Karpas-422 (cell line): ENCODE measurements at regions not wholly inside any gene's neighbourhood (a gene's known extent, or its start where the extent isn't known, plus 50 kb on each side); places are given as distances from the start of the nearest gene placed in this dataset.
A peak's percentile ranks its signal among the peaks of the same experiment; 100 is the strongest.

Experiments used
- DNase-seq: peaks from one replicate; pipeline ENCODE4 v3.0.0-alpha.2; 2015
- H2AFZ ChIP-seq: fragments of 200-600 bp; sonication (generic); 2 replicates; pipeline ENCODE4 v1.6.1; 2014; ENCODE audit warnings: antibody characterized with exemption, low read length, mixed read lengths
- H3K27ac ChIP-seq: fragments of 200-600 bp; sonication (generic); 2 replicates; pipeline ENCODE4 v1.5.1; 2014; ENCODE audit warnings: mild to moderate bottlenecking, low read length, moderate library complexity
- H3K27me3 ChIP-seq: fragments of 200-600 bp; sonication (generic); 2 replicates; pipeline ENCODE4 v1.6.1; 2014; ENCODE audit warnings: low read length, mixed read lengths
- H3K36me3 ChIP-seq: fragments of 200-600 bp; sonication (generic); 2 replicates; pipeline ENCODE4 v1.6.1; 2014; ENCODE audit warnings: low read length, mixed read lengths; ENCODE audit not compliant: insufficient read depth
- H3K4me1 ChIP-seq: fragments of 200-600 bp; sonication (generic); 2 replicates; pipeline ENCODE4 v1.6.1; 2014; ENCODE audit warnings: mild to moderate bottlenecking, low read length, mixed read lengths
- H3K4me2 ChIP-seq: fragments of 200-600 bp; sonication (generic); 2 replicates; pipeline ENCODE4 v1.6.1; 2014; ENCODE audit warnings: low read length, low read depth, mild to moderate bottlenecking; ENCODE audit not compliant: poor library complexity, severe bottlenecking
- H3K4me3 ChIP-seq: fragments of 200-600 bp; sonication (generic); 2 replicates; pipeline ENCODE4 v1.5.1; 2014; ENCODE audit warnings: mild to moderate bottlenecking, antibody characterized with exemption, low read length, mixed read lengths
- H3K79me2 ChIP-seq: fragments of 200-600 bp; sonication (generic); 2 replicates; pipeline ENCODE4 v1.6.1; 2014; ENCODE audit warnings: mild to moderate bottlenecking, low read length, mixed read lengths
- H3K9ac ChIP-seq: fragments of 200-600 bp; sonication (generic); 2 replicates; pipeline ENCODE4 v1.6.0; 2014; ENCODE audit warnings: low read length
- H3K9me2 ChIP-seq: fragments of 200-600 bp; sonication (generic), shearing (Covaris generic); replicated peaks from 2 replicates; pipeline ENCODE4 v1.6.0; 2014; ENCODE audit warnings: mild to moderate bottlenecking, low read length, moderate library complexity; ENCODE audit not compliant: insufficient read depth
- H3K9me3 ChIP-seq: fragments of 300-700, 200-600 bp; sonication (generic); 2 replicates; pipeline ENCODE4 v1.6.1; 2014; ENCODE audit warnings: low read length, mixed read lengths
- H4K20me1 ChIP-seq: fragments of 200-600 bp; sonication (generic); 2 replicates; pipeline ENCODE4 v1.6.1; 2014; ENCODE audit warnings: mild to moderate bottlenecking, antibody characterized with exemption, low read length, low read depth; ENCODE audit not compliant: insufficient read depth

- H3K27ac ChIP-seq, result no peak overlapping the region
- no peak overlapping the region for H3K4me3 ChIP-seq
- no peak overlapping the region for H3K9ac ChIP-seq
- H3K9me2 ChIP-seq, result no peaks in the 10 kb centered on the region
- H3K4me2 ChIP-seq, result no peak overlapping the region
- no peaks in the 10 kb centered on the region for H3K9me3 ChIP-seq
- no peaks in the 10 kb centered on the region for H4K20me1 ChIP-seq
- DNase-seq, result no peak
- H3K4me1 ChIP-seq, result no peaks in the 10 kb centered on the region
- no peaks in the 10 kb centered on the region for H3K27me3 ChIP-seq
- H3K36me3 ChIP-seq, result no peaks in the 10 kb centered on the region
- H2AFZ ChIP-seq, result no peak overlapping the region
- H3K79me2 ChIP-seq, result no peaks in the 10 kb centered on the region
Measured at GRCh38 chr15:52912172-52912571, 122.0 kb upstream of the ONECUT1 start.

GRCh38 chr15:52893338-52893737, 103.2 kb upstream of the ONECUT1 start:
- H3K9ac ChIP-seq, result no peak overlapping the region
- no peaks in the 10 kb centered on the region for H4K20me1 ChIP-seq
- H2AFZ ChIP-seq, result no peak overlapping the region
- no peak overlapping the region for H3K4me3 ChIP-seq
- no peak overlapping the region for H3K27ac ChIP-seq
- peak; percentile 14 for DNase-seq
- no peaks in the 10 kb centered on the region for H3K27me3 ChIP-seq
- H3K79me2 ChIP-seq, result no peaks in the 10 kb centered on the region
- H3K4me1 ChIP-seq, result no peaks in the 10 kb centered on the region
- no peaks in the 10 kb centered on the region for H3K9me2 ChIP-seq
- no peaks in the 10 kb centered on the region for H3K36me3 ChIP-seq
- H3K9me3 ChIP-seq, result no peaks in the 10 kb centered on the region
- no peak overlapping the region for H3K4me2 ChIP-seq

GRCh38 chr15:52879904-52880303, 89.8 kb upstream of the ONECUT1 start:
- H3K9me2 ChIP-seq, result no peaks in the 10 kb centered on the region
- H3K4me3 ChIP-seq, result no peak overlapping the region
- no peaks in the 10 kb centered on the region for H3K36me3 ChIP-seq
- no peaks in the 10 kb centered on the region for H3K4me1 ChIP-seq
- no peaks in the 10 kb centered on the region for H3K9me3 ChIP-seq
- H3K9ac ChIP-seq, result no peak overlapping the region
- H3K27ac ChIP-seq, result no peak overlapping the region
- H3K4me2 ChIP-seq, result no peak overlapping the region
- H3K79me2 ChIP-seq, result no peaks in the 10 kb centered on the region
- no peak for DNase-seq
- no peaks in the 10 kb centered on the region for H3K27me3 ChIP-seq
- H2AFZ ChIP-seq, result no peak overlapping the region
- no peaks in the 10 kb centered on the region for H4K20me1 ChIP-seq

GRCh38 chr15:52879145-52879544, 89.0 kb upstream of the ONECUT1 start:
- no peak overlapping the region for H3K4me2 ChIP-seq
- H3K9ac ChIP-seq, result no peak overlapping the region
- H3K9me2 ChIP-seq, result no peaks in the 10 kb centered on the region
- H3K79me2 ChIP-seq, result no peaks in the 10 kb centered on the region
- H3K27ac ChIP-seq, result no peak overlapping the region
- H3K27me3 ChIP-seq, result no peaks in the 10 kb centered on the region
- H4K20me1 ChIP-seq, result no peaks in the 10 kb centered on the region
- no peak overlapping the region for H2AFZ ChIP-seq
- H3K36me3 ChIP-seq, result no peaks in the 10 kb centered on the region
- H3K9me3 ChIP-seq, result no peaks in the 10 kb centered on the region
- no peak overlapping the region for H3K4me3 ChIP-seq
- DNase-seq, result no peak
- no peaks in the 10 kb centered on the region for H3K4me1 ChIP-seq

- no peaks in the 10 kb centered on the region for H4K20me1 ChIP-seq
- H3K9me3 ChIP-seq, result no peaks in the 10 kb centered on the region
- H3K4me3 ChIP-seq, result no peak overlapping the region
- no peak for DNase-seq
- no peak overlapping the region for H2AFZ ChIP-seq
- H3K9me2 ChIP-seq, result no peaks in the 10 kb centered on the region
- no peak overlapping the region for H3K9ac ChIP-seq
- no peaks in the 10 kb centered on the region for H3K27me3 ChIP-seq
- H3K36me3 ChIP-seq, result no peaks in the 10 kb centered on the region
- H3K4me1 ChIP-seq, result no peaks in the 10 kb centered on the region
- no peak overlapping the region for H3K27ac ChIP-seq
- H3K79me2 ChIP-seq, result no peaks in the 10 kb centered on the region
- no peak overlapping the region for H3K4me2 ChIP-seq
Measured at GRCh38 chr15:52876991-52877663, 87.0 kb upstream of the ONECUT1 start.

GRCh38 chr15:52872036-52872818, 82.1 kb upstream of the ONECUT1 start:
- Histone ChIP-seq H3K27me3 (no peaks in the 10 kb centered on the region), H3K79me2 (no peaks in the 10 kb centered on the region), H3K36me3 (no peaks in the 10 kb centered on the region), H3K9ac (no peak overlapping the region), H3K4me3 (no peak overlapping the region), H3K9me3 (no peaks in the 10 kb centered on the region), H3K4me2 (no peak overlapping the region), H4K20me1 (no peaks in the 10 kb centered on the region), H2AFZ (no peak overlapping the region), H3K27ac (no peak overlapping the region), H3K4me1 (no peaks in the 10 kb centered on the region), H3K9me2 (no peaks in the 10 kb centered on the region)
- no peak for DNase-seq

GRCh38 chr15:52870015-52870414, 79.9 kb upstream of the ONECUT1 start:
- Histone ChIP-seq H3K27me3 (no peaks in the 10 kb centered on the region), H3K9me3 (no peaks in the 10 kb centered on the region), H3K4me2 (no peak overlapping the region), H3K27ac (no peak overlapping the region), H3K4me1 (no peaks in the 10 kb centered on the region), H3K9ac (no peak overlapping the region), H3K9me2 (no peaks in the 10 kb centered on the region), H4K20me1 (no peaks in the 10 kb centered on the region), H3K36me3 (no peaks in the 10 kb centered on the region), H3K79me2 (no peaks in the 10 kb centered on the region), H2AFZ (no peak overlapping the region), H3K4me3 (no peak overlapping the region)
- no peak for DNase-seq

GRCh38 chr15:52866698-52867097, 76.6 kb upstream of the ONECUT1 start:
- no peak for DNase-seq
- no peaks in the 10 kb centered on the region for H3K4me1 ChIP-seq

More at GRCh38 chr15:52866698-52867097, 76.6 kb upstream of the ONECUT1 start:
- Histone ChIP-seq H3K4me2 (no peak overlapping the region), H3K4me3 (no peak overlapping the region), H3K27ac (no peak overlapping the region), H3K79me2 (no peaks in the 10 kb centered on the region), H3K9me2 (no peaks in the 10 kb centered on the region), H2AFZ (no peak overlapping the region), H4K20me1 (no peaks in the 10 kb centered on the region), H3K9me3 (no peaks in the 10 kb centered on the region), H3K27me3 (no peaks in the 10 kb centered on the region), H3K36me3 (no peaks in the 10 kb centered on the region), H3K9ac (no peak overlapping the region)
